Skeletal muscle tissue (tissue), 3 donors: ENCODE measurements at regions not wholly inside any gene's neighbourhood (a gene's known extent, or its start where the extent isn't known, plus 50 kb on each side); places are given as distances from the start of the nearest gene placed in this dataset.

Experiments used
- H3K27ac ChIP-seq: one replicate; pipeline ENCODE4 v1.7.0; 2013; ENCODE audit warnings: mild to moderate bottlenecking, low read depth, low read length, inconsistent platforms
- H3K27me3 ChIP-seq, 3 donors: one replicate each; pipeline ENCODE4 v1.7.0; 2013; ENCODE audit warnings: low read length in 3 of 3; ENCODE audit not compliant: control insufficient read depth in 3 of 3, insufficient read depth in 3 of 3
- H3K36me3 ChIP-seq, 3 donors: one replicate each; pipeline ENCODE4 v1.7.0; 2013; ENCODE audit warnings: low read length in 3 of 3; ENCODE audit not compliant: control insufficient read depth in 3 of 3, insufficient read depth in 3 of 3
- H3K4me1 ChIP-seq, 3 donors: one replicate each; pipeline ENCODE4 v1.7.0; 2013; ENCODE audit warnings: low read length in 3 of 3, mild to moderate bottlenecking in 3 of 3; ENCODE audit not compliant: control insufficient read depth in 3 of 3, insufficient read depth in 3 of 3
- H3K4me3 ChIP-seq, 3 donors: one replicate each; pipeline ENCODE4 v1.7.0; 2013; ENCODE audit warnings: low read length in 3 of 3
- H3K9ac ChIP-seq, 3 donors: one replicate each; pipeline ENCODE4 v1.7.0; 2013; ENCODE audit warnings: low read length in 3 of 3, mild to moderate bottlenecking in 3 of 3, moderate library complexity in 2 of 3, low read depth in 1 of 3
- H3K9me3 ChIP-seq, 3 donors: one replicate each; pipeline ENCODE4 v1.7.0; 2013; ENCODE audit warnings: low read length in 3 of 3; ENCODE audit not compliant: control insufficient read depth in 3 of 3
- donor health status: Osteomylitis.

DNA sequence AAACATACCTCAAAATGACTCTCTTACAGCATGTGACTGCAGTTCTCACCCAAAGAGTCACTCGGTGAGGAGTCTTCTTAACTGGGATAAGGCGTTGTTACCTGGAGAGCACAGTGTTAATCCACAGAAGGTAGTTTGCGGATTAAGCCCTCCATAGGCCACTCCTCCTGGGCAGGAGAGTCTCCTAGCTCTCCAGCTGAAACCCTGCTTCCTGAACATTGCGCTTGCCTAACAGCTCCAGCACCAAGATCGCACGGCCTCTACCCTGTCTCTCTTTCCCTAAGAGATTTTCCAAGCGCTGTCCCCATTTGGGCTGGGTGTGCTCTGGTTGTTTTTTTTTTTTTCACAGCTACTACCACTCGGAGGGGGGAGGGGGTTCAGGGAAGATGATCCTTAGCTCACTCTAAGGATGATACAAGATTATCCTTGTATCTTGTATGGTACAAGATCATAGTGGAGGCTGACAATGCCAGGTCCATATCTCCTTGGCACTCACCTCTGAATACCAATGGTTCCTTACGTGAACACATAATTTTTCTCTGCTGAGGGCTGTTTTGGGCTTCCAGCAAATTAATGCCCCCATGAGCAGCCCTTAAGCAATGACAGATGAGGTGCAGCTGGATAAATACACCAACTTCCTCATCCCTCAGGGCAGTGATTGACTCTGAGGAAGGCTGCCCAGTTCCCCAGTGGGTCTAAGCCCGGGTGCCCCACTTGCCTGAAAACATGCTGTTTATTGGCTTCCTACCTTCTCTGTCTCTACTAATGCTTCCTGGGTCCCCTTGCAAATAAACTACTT lies 185.2 kb upstream of the TSC22D2 start:
- H3K4me3 ChIP-seq = no peak overlapping the region
- H3K4me1 ChIP-seq = peaks cover 3 to 5% (median 4%) of the 10 kb centered on the region in 3 donors
- H3K9me3 ChIP-seq = no peaks in the 10 kb centered on the region
- no peaks in the 10 kb centered on the region for H3K27me3 ChIP-seq
- no peak overlapping the region for H3K27ac ChIP-seq
- H3K36me3 ChIP-seq = no peaks in the 10 kb centered on the region
- H3K9ac ChIP-seq = no peak overlapping the region

- no peaks in the 10 kb centered on the region for H3K27me3 ChIP-seq
- no peak overlapping the region for H3K9ac ChIP-seq
- no peak overlapping the region for H3K27ac ChIP-seq
- no peak overlapping the region for H3K4me3 ChIP-seq
- peaks cover 0 to 4% (median 0%) of the 10 kb centered on the region in 3 donors for H3K9me3 ChIP-seq
- H3K4me1 ChIP-seq = peaks cover 3 to 5% (median 4%) of the 10 kb centered on the region in 3 donors
- H3K36me3 ChIP-seq = no peaks in the 10 kb centered on the region
Observed at GRCh38 chr3:150221904-150222523, 186.1 kb upstream of the TSC22D2 start.

GRCh38 chr3:150220799-150221198 lies 187.3 kb upstream of the TSC22D2 start:
- Histone ChIP-seq H3K27me3 (no peaks in the 10 kb centered on the region), H3K9me3 (peaks cover 0 to 4% (median 0%) of the 10 kb centered on the region in 3 donors), H3K36me3 (no peaks in the 10 kb centered on the region), H3K4me1 (peaks cover 12 to 15% (median 14%) of the 10 kb centered on the region in 3 donors), H3K27ac (no peak overlapping the region), H3K4me3 (peak overlapping the region; percentile 47 to 63 (median 59)), H3K9ac (peak overlapping the region; percentile 46 to 68 (median 68))

GRCh38 chr3:150220041-150220440 lies 188.1 kb upstream of the TSC22D2 start:
- Histone ChIP-seq H3K36me3 (no peaks in the 10 kb centered on the region), H3K9me3 (peaks cover 0 to 4% (median 0%) of the 10 kb centered on the region in 3 donors), H3K4me1 (peaks cover 16 to 19% (median 19%) of the 10 kb centered on the region in 3 donors), H3K9ac (no peak overlapping the region), H3K4me3 (no peak overlapping the region), H3K27me3 (no peaks in the 10 kb centered on the region), H3K27ac (no peak overlapping the region)

- H3K27ac ChIP-seq = no peak overlapping the region
- peaks cover 0 to 4% (median 0%) of the 10 kb centered on the region in 3 donors for H3K9me3 ChIP-seq
- H3K4me3 ChIP-seq = no peak overlapping the region
- peaks cover 16 to 19% (median 19%) of the 10 kb centered on the region in 3 donors for H3K4me1 ChIP-seq
- H3K36me3 ChIP-seq = no peaks in the 10 kb centered on the region
- H3K9ac ChIP-seq = no peak overlapping the region
- no peaks in the 10 kb centered on the region for H3K27me3 ChIP-seq
Observed at GRCh38 chr3:150218841-150219240, 189.3 kb upstream of the TSC22D2 start.

DNA sequence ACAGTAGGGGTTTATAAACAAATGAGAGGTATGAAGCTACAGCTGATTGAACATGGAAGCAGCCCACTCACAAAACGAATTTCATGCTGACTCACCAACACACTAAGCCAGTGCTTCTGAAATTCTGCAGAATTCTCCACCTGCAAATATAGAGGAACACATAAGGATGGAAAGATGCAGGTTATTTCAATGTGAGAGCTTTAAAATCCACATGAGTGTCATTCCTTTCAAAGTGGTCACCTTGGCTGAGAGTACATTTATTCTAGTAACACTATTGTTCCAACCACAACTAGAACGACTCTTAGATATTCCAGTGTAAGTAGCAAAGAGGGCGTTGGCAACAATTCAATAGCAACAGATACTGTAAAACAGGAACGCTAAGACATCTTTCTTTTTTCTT lies 189.9 kb upstream of the TSC22D2 start:
- Histone ChIP-seq H3K36me3 (no peaks in the 10 kb centered on the region), H3K9me3 (peaks cover 0 to 4% (median 0%) of the 10 kb centered on the region in 3 donors), H3K9ac (no peak overlapping the region), H3K27me3 (no peaks in the 10 kb centered on the region), H3K4me1 (peaks cover 16 to 19% (median 19%) of the 10 kb centered on the region in 3 donors), H3K4me3 (no peak overlapping the region), H3K27ac (no peak overlapping the region)

GRCh38 chr3:150217691-150218090 lies 190.4 kb upstream of the TSC22D2 start:
- peaks cover 0 to 4% (median 0%) of the 10 kb centered on the region in 3 donors for H3K9me3 ChIP-seq
- peaks cover 16 to 19% (median 19%) of the 10 kb centered on the region in 3 donors for H3K4me1 ChIP-seq
- H3K36me3 ChIP-seq = no peaks in the 10 kb centered on the region
- H3K27ac ChIP-seq = no peak overlapping the region
- no peaks in the 10 kb centered on the region for H3K27me3 ChIP-seq
- H3K4me3 ChIP-seq = no peak overlapping the region
- H3K9ac ChIP-seq = no peak overlapping the region

DNA sequence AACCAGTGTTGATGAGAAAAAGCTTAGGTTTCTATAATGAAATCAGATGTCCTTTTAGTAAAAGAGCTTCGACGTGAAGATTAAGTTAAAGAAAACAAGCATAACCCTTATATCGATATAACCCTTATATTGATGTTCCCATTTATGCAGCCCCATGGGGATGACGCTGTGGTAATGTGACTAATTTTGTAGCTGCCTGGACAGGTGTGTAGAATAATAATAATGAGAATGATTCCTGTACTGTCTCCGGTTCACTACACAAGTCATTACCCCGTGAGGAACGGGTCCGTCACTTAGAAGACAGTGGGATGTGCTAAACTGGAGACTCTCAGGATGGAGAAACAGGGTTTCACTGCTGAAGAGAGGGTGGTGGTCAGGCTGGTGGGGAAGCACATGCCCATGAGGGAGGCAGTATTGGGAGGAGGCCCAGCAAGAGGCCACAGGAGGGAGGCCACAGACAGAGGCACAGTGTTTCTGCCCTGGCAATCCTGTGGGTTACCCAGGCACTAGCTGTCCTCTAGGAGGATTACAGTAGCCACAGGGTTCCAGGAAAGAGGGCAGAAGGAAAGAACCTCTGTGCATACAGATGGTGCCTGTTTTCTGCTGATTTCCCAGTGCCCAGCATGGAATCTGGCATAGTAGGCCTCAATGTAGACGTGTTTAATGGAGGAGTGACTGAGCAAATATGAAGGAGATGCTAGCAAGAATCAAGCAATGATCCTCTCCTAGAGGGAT lies 191.1 kb upstream of the TSC22D2 start:
- peak overlapping the region; percentile 62 for H3K27ac ChIP-seq

GRCh38 chr3:150216041-150216811 lies 191.9 kb upstream of the TSC22D2 start:
- H3K4me1 ChIP-seq = peaks cover 13 to 17% (median 15%) of the 10 kb centered on the region in 3 donors
- H3K9ac ChIP-seq = peak overlapping the region; percentile 10 to 72 (median 59)
- no peaks in the 10 kb centered on the region for H3K36me3 ChIP-seq
- peak overlapping the region; percentile 62 for H3K27ac ChIP-seq
- no peaks in the 10 kb centered on the region for H3K27me3 ChIP-seq
- peak overlapping the region in 2 of 3 donors; percentile 4 to 54 for H3K4me3 ChIP-seq
- peaks cover 0 to 4% (median 0%) of the 10 kb centered on the region in 3 donors for H3K9me3 ChIP-seq

More for the DNA sequence above, 191.1 kb upstream of the TSC22D2 start:
- no peaks in the 10 kb centered on the region for H3K36me3 ChIP-seq
- H3K9me3 ChIP-seq = peaks cover 0 to 4% (median 0%) of the 10 kb centered on the region in 3 donors
- H3K27me3 ChIP-seq = no peaks in the 10 kb centered on the region
- no peak overlapping the region for H3K4me3 ChIP-seq
- peak overlapping the region; percentile 10 to 72 (median 59) for H3K9ac ChIP-seq
- H3K4me1 ChIP-seq = peaks cover 16 to 19% (median 19%) of the 10 kb centered on the region in 3 donors
